ENCODE measurements at regions not wholly inside any gene's neighbourhood (a gene's known extent, or its start where the extent isn't known, plus 50 kb on each side); places are given as distances from the start of the nearest gene placed in this dataset.

DNA sequence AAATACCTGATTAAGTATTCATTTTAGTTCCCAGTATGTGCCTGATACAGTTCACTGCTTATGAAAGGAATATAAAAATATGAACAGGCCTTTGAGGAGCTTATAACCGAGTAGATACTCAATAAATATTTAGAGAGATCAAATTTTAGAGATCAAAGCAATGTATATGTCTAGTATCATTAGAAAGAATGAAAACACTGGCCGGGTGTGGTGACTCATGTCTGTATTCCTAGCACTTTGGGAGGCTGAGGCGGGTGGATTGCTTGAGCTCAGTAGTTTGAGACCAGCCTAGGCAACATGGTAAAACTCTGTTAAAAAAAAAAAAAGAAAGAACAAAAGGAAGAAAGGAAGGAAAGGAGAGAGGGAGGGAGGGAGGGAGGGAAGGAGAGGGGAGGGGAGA, 113.2 kb upstream of the EEA1 start:
- H3K9me3 Mint-ChIP-seq (ENCODE audit: unreplicated experiment): no peaks in the 10 kb centered on the region
- TF ChIP-seq, protein P1, sequence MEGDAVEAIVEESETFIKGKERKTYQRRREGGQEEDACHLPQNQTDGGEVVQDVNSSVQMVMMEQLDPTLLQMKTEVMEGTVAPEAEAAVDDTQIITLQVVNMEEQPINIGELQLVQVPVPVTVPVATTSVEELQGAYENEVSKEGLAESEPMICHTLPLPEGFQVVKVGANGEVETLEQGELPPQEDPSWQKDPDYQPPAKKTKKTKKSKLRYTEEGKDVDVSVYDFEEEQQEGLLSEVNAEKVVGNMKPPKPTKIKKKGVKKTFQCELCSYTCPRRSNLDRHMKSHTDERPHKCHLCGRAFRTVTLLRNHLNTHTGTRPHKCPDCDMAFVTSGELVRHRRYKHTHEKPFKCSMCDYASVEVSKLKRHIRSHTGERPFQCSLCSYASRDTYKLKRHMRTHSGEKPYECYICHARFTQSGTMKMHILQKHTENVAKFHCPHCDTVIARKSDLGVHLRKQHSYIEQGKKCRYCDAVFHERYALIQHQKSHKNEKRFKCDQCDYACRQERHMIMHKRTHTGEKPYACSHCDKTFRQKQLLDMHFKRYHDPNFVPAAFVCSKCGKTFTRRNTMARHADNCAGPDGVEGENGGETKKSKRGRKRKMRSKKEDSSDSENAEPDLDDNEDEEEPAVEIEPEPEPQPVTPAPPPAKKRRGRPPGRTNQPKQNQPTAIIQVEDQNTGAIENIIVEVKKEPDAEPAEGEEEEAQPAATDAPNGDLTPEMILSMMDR (IDR thresholded peaks at IDR 0.05; ENCODE audit: unreplicated experiment): no peak
- no peaks in the 10 kb centered on the region for H3K36me3 Mint-ChIP-seq (ENCODE audit: low read depth, unreplicated experiment)
- no peak for DNase-seq (ENCODE audit: low spot score)
- peaks cover 3% of the 10 kb centered on the region for H3K4me1 Mint-ChIP-seq (ENCODE audit: unreplicated experiment)
- peaks cover 2% of the 10 kb centered on the region for H3K27me3 Mint-ChIP-seq (ENCODE audit: unreplicated experiment)
- no peak overlapping the region for H3K27ac Mint-ChIP-seq (ENCODE audit: unreplicated experiment)
- no peak overlapping the region for H3K4me3 Mint-ChIP-seq (ENCODE audit: unreplicated experiment)

- H3K4me1 Mint-ChIP-seq (ENCODE audit: unreplicated experiment): peaks cover 3% of the 10 kb centered on the region
Measured at GRCh38 chr12:93042684-93043083, 113.6 kb upstream of the EEA1 start.

DNA sequence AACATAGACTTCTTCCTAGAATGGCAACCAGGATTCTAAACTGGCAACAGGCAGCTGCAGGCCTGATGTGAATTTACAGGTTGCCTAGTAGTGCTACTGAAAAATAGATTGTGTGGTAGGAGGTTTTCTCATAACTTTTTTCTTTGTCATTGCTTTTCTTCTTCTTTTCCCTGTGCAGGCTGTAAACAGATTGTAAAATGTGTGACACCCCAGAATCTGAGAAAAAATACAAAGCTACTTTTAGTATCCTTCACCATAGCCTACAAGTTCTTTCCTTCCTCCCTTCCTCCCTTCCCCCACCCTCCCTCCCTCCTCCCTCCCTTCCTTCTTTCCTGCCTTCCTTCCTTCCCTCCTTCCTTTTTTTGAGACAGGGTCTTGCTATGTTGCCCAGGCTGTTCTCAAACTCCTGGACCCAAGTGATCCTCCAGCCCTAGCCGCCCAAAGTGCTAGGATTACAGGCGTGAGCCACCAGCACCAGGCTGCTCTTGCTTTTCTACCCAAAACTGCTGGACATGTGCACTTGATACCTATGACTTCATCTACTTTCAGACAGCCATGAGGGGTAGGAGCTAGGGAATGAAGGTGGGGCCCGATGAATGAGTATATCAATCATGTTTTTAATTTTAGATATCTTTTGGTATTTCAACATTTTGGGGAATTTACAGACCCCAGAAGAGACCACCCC, 114.2 kb upstream of the EEA1 start:
- peaks cover 3% of the 10 kb centered on the region for H3K4me1 Mint-ChIP-seq (ENCODE audit: unreplicated experiment)
- peaks cover 2% of the 10 kb centered on the region for H3K27me3 Mint-ChIP-seq (ENCODE audit: unreplicated experiment)
- TF ChIP-seq, protein P1 (IDR thresholded peaks at IDR 0.05; ENCODE audit: unreplicated experiment): no peak
- H3K4me3 Mint-ChIP-seq (ENCODE audit: unreplicated experiment): no peak overlapping the region
- no peak for DNase-seq (ENCODE audit: low spot score)
- H3K36me3 Mint-ChIP-seq (ENCODE audit: low read depth, unreplicated experiment): no peaks in the 10 kb centered on the region
- H3K27ac Mint-ChIP-seq (ENCODE audit: unreplicated experiment): no peak overlapping the region
- H3K9me3 Mint-ChIP-seq (ENCODE audit: unreplicated experiment): no peaks in the 10 kb centered on the region

More at GRCh38 chr12:93042684-93043083, 113.6 kb upstream of the EEA1 start:
- H3K27ac Mint-ChIP-seq (ENCODE audit: unreplicated experiment): no peak overlapping the region
- no peaks in the 10 kb centered on the region for H3K9me3 Mint-ChIP-seq (ENCODE audit: unreplicated experiment)
- TF ChIP-seq, protein P1 (IDR thresholded peaks at IDR 0.05; ENCODE audit: unreplicated experiment): no peak
- no peak for DNase-seq (ENCODE audit: low spot score)
- H3K4me3 Mint-ChIP-seq (ENCODE audit: unreplicated experiment): no peak overlapping the region
- peaks cover 2% of the 10 kb centered on the region for H3K27me3 Mint-ChIP-seq (ENCODE audit: unreplicated experiment)
- no peaks in the 10 kb centered on the region for H3K36me3 Mint-ChIP-seq (ENCODE audit: low read depth, unreplicated experiment)

GRCh38 chr12:93043877-93044209, 114.7 kb upstream of the EEA1 start:
- Mint-ChIP-seq H3K27ac (ENCODE audit: unreplicated experiment) (no peak overlapping the region), H3K27me3 (ENCODE audit: unreplicated experiment) (peaks cover 2% of the 10 kb centered on the region), H3K4me3 (ENCODE audit: unreplicated experiment) (no peak overlapping the region), H3K9me3 (ENCODE audit: unreplicated experiment) (no peaks in the 10 kb centered on the region), H3K4me1 (ENCODE audit: unreplicated experiment) (peaks cover 3% of the 10 kb centered on the region), H3K36me3 (ENCODE audit: low read depth, unreplicated experiment) (no peaks in the 10 kb centered on the region)
- no peak for DNase-seq (ENCODE audit: low spot score)
- TF ChIP-seq, protein P1 (IDR thresholded peaks at IDR 0.05; ENCODE audit: unreplicated experiment): no peak

DNA sequence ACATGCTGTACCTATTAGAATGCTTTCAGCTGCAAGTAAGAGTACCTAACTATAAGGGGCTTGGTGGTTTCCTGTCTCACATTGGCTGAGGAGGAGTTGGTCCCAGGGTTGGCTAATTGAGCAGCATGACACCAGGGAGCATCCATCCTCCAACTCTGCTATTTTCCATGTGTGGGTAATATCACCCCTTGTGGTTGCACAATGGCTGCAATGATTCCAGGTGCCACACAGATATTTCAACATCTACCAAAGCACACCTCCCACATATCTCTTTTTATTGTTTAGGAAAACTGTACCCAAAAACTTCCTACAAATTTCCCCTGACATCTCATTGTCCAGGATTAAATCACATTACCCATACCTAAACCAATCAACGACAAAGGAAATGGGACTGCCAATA, 118.0 kb upstream of the EEA1 start:
- Mint-ChIP-seq H3K4me1 (ENCODE audit: unreplicated experiment) (peaks cover 3% of the 10 kb centered on the region), H3K9me3 (ENCODE audit: unreplicated experiment) (no peaks in the 10 kb centered on the region), H3K4me3 (ENCODE audit: unreplicated experiment) (no peak overlapping the region), H3K36me3 (ENCODE audit: low read depth, unreplicated experiment) (no peaks in the 10 kb centered on the region), H3K27me3 (ENCODE audit: unreplicated experiment) (peaks cover 2% of the 10 kb centered on the region), H3K27ac (ENCODE audit: unreplicated experiment) (no peak overlapping the region)
- no peak for DNase-seq (ENCODE audit: low spot score)
- TF ChIP-seq, protein P1 (IDR thresholded peaks at IDR 0.05; ENCODE audit: unreplicated experiment): no peak

Measured in endothelial cell (in vitro differentiated cells).